ENCODE measurements at regions not wholly inside any gene's neighbourhood (a gene's known extent, or its start where the extent isn't known, plus 50 kb on each side); places are given as distances from the start of the nearest gene placed in this dataset.

- DNase-seq (ENCODE audit: low spot score) (no peak), ATAC-seq (ENCODE audit: low FRiP score) (no peak)
- TF ChIP-seq CTCF (IDR thresholded peaks at IDR 0.05), result no peak
Observed at GRCh38 chr4:80124246-80125211, 51.5 kb upstream of the ANTXR2 start.

Measured in omental fat pad (tissue), 3 donors.